Colonic mucosa (tissue), 4 donors: ENCODE measurements at regions not wholly inside any gene's neighbourhood (a gene's known extent, or its start where the extent isn't known, plus 50 kb on each side); places are given as distances from the start of the nearest gene placed in this dataset.

Experiments
- DNase-seq: peaks from one replicate; pipeline ENCODE4 v3.0.0-alpha.2; 2020
- H3K27ac ChIP-seq: fragments of 200-600 bp; one replicate; pipeline ENCODE4 v1.8.0; 2021
- H3K27me3 ChIP-seq: fragments of 200-600 bp; one replicate; pipeline ENCODE4 v1.8.0; 2021
- H3K36me3 ChIP-seq: fragments of 200-600 bp; one replicate; pipeline ENCODE4 v1.8.0; 2021
- H3K4me1 ChIP-seq: fragments of 200-600 bp; one replicate; pipeline ENCODE4 v1.8.0; 2021; ENCODE audit warnings: mild to moderate bottlenecking
- H3K4me3 ChIP-seq: fragments of 200-600 bp; one replicate; pipeline ENCODE4 v1.8.0; 2021
- H3K9ac ChIP-seq, 2 donors: one replicate each; pipeline ENCODE4 v1.7.0; 2013; ENCODE audit warnings: control low read depth in 2 of 2, low read depth in 2 of 2, low read length in 2 of 2
- H3K9me3 ChIP-seq: fragments of 200-600 bp; one replicate; pipeline ENCODE4 v1.8.0; 2021
- CTCF ChIP-seq: fragments of 200-600 bp; IDR thresholded peaks from one replicate; pipeline ENCODE4 v1.8.0; 2022; ENCODE audit warnings: antibody characterized with exemption, mild to moderate bottlenecking
- intact Hi-C: fragments of 100-400 bp; cut with DNase I; formaldehyde crosslinking; loops from one replicate; pipeline ENCODE4 v1.14.1; 2022
- donor health status: healthy.
- donor health status: DM: no; HTN: no; CAD: no.
- donor health status: DM: no; HTN: no; CAD: no.

- Histone ChIP-seq H3K9ac (no peak overlapping the region), H3K4me3 (no peak overlapping the region), H3K36me3 (no peaks in the 10 kb centered on the region), H3K27ac (no peak overlapping the region), H3K4me1 (no peaks in the 10 kb centered on the region), H3K9me3 (no peaks in the 10 kb centered on the region), H3K27me3 (no peaks in the 10 kb centered on the region)
- TF ChIP-seq CTCF, result no peak
- intact Hi-C loops, result no loop called here
- DNase-seq, result no peak
Measured at GRCh38 chr6:22412994-22413393, 116.2 kb upstream of the PRL start.

- no peaks in the 10 kb centered on the region for H3K4me1 ChIP-seq
- intact Hi-C loops, result no loop called here
- H3K27ac ChIP-seq, result no peak overlapping the region
- no peaks in the 10 kb centered on the region for H3K36me3 ChIP-seq
- no peak overlapping the region for H3K4me3 ChIP-seq
- no peaks in the 10 kb centered on the region for H3K9me3 ChIP-seq
- no peak for TF ChIP-seq CTCF
- H3K27me3 ChIP-seq, result no peaks in the 10 kb centered on the region
- H3K9ac ChIP-seq, result no peak overlapping the region
- no peak for DNase-seq
Measured at GRCh38 chr6:22413681-22414311, 117.0 kb upstream of the PRL start.

- no peak overlapping the region for H3K27ac ChIP-seq
- H3K9me3 ChIP-seq, result no peaks in the 10 kb centered on the region
- no peaks in the 10 kb centered on the region for H3K4me1 ChIP-seq
- H3K9ac ChIP-seq, result no peak overlapping the region
- no peaks in the 10 kb centered on the region for H3K27me3 ChIP-seq
- intact Hi-C loops, result no loop called here
- no peak for TF ChIP-seq CTCF
- no peaks in the 10 kb centered on the region for H3K36me3 ChIP-seq
- H3K4me3 ChIP-seq, result no peak overlapping the region
- no peak for DNase-seq
Measured at GRCh38 chr6:22418714-22419113, 121.9 kb upstream of the PRL start.

GRCh38 chr6:22421198-22421597 lies 124.4 kb upstream of the PRL start:
- no peak overlapping the region for H3K4me3 ChIP-seq
- no peak overlapping the region for H3K9ac ChIP-seq
- no peak for DNase-seq
- no peaks in the 10 kb centered on the region for H3K27me3 ChIP-seq
- no peaks in the 10 kb centered on the region for H3K4me1 ChIP-seq
- no peak for TF ChIP-seq CTCF
- no peaks in the 10 kb centered on the region for H3K36me3 ChIP-seq
- H3K9me3 ChIP-seq, result no peaks in the 10 kb centered on the region
- no peak overlapping the region for H3K27ac ChIP-seq
- intact Hi-C loops, result no loop called here

GRCh38 chr6:22424196-22424595 lies 127.4 kb upstream of the PRL start:
- intact Hi-C loops, result no loop called here
- Histone ChIP-seq H3K4me1 (no peaks in the 10 kb centered on the region), H3K9ac (no peak overlapping the region), H3K27me3 (no peaks in the 10 kb centered on the region), H3K27ac (no peak overlapping the region), H3K9me3 (no peaks in the 10 kb centered on the region), H3K36me3 (no peaks in the 10 kb centered on the region), H3K4me3 (no peak overlapping the region)
- TF ChIP-seq CTCF, result no peak
- DNase-seq, result no peak
